Astrocyte of the spinal cord (primary cell): ENCODE measurements at regions not wholly inside any gene's neighbourhood (a gene's known extent, or its start where the extent isn't known, plus 50 kb on each side); places are given as distances from the start of the nearest gene placed in this dataset.

Experiments used
- DNase-seq: peaks from one replicate; pipeline ENCODE4 v3.0.0; 2011; ENCODE audit warnings: low read depth, low spot score
- H3K4me3 ChIP-seq: 2 replicates; pipeline ENCODE4 v1.5.1; 2011; ENCODE audit warnings: low read depth, mild to moderate bottlenecking, low read length, moderate library complexity
- in situ Hi-C: cut with HindIII; loops from 2 replicates; pipeline ENCODE4 v1.10.0; 2017; ENCODE audit warnings: low sequenced_read_pairs
- TF ChIP-seq, protein P1 (sequence below): IDR thresholded peaks from 2 replicates; pipeline ENCODE4 v1.5.1; 2012; ENCODE audit warnings: low read depth, mild to moderate bottlenecking, low read length, inconsistent platforms

GRCh38 chr20:43292222-43292621, 102.5 kb upstream of the PTPRT start:
- in situ Hi-C loops: no loop called here
- DNase-seq: no peak
- no peak overlapping the region for H3K4me3 ChIP-seq
- TF ChIP-seq, protein P1, sequence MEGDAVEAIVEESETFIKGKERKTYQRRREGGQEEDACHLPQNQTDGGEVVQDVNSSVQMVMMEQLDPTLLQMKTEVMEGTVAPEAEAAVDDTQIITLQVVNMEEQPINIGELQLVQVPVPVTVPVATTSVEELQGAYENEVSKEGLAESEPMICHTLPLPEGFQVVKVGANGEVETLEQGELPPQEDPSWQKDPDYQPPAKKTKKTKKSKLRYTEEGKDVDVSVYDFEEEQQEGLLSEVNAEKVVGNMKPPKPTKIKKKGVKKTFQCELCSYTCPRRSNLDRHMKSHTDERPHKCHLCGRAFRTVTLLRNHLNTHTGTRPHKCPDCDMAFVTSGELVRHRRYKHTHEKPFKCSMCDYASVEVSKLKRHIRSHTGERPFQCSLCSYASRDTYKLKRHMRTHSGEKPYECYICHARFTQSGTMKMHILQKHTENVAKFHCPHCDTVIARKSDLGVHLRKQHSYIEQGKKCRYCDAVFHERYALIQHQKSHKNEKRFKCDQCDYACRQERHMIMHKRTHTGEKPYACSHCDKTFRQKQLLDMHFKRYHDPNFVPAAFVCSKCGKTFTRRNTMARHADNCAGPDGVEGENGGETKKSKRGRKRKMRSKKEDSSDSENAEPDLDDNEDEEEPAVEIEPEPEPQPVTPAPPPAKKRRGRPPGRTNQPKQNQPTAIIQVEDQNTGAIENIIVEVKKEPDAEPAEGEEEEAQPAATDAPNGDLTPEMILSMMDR: no peak

- in situ Hi-C loops: no loop called here
- DNase-seq: no peak
- no peak overlapping the region for H3K4me3 ChIP-seq
- TF ChIP-seq, protein P1: no peak
Measured at GRCh38 chr20:43287637-43288036, 97.9 kb upstream of the PTPRT start.

DNA sequence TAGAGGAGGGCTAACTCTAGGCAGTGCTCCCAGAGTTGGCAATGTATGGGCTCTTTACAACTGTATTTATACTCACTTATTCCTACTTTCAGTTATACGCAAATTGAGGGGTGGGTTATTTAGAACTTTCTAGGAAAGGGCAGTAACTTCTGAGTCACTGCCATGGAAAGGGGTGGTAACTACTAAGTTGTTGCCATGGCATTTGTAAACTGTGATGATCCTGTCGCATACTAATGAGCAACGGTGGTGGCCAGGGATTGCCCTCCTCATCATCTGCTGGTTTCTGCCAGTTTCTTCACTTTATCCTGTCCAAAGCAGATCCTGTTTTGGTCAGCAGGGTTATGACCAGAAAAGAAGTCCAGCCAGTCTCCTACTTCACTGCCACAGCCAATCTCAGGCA, 95.5 kb upstream of the PTPRT start:
- in situ Hi-C loops: no loop called here
- DNase-seq: no peak
- TF ChIP-seq, protein P1: no peak
- H3K4me3 ChIP-seq: no peak overlapping the region

DNA sequence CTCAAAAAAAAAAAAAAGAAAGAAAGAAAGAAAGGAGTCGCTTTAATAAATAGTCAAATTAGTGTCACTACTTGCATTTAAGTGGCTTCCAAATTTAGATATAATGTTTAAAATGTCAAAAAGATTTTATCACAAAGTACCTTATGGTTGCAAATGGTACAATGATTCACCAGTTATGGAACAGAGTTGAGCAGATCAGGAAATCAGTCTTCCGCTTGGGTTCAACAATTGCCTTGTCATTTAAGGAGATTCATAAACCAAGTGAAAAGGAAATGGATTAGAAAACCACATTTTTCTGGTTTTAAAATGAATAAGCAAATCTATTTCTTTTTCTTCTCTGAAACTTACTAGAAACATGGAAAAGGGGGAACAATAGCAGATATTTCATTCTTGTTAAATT, 94.8 kb upstream of the PTPRT start:
- no peak for DNase-seq
- no peak overlapping the region for H3K4me3 ChIP-seq
- TF ChIP-seq, protein P1: no peak
- in situ Hi-C loops: no loop called here

DNA sequence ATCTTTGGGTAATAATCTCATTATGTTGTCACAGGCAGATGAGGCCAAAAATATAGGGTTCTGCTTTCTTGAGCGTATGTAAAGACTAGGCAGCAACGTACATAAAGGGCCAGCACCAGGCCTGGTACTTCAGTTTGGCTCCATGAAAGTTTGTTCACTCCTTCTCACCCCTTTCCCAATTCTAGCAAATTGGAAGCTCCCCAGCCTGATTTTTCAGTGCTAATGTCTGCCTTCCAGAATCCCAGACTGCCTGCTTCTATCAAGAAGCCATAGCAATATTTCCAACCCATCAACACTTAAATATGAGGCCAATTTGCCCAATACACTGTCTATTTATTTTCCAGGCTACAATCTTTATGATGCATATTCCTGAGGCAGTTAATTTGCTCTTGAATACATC, 93.4 kb upstream of the PTPRT start:
- DNase-seq: no peak
- in situ Hi-C loops: no loop called here
- no peak overlapping the region for H3K4me3 ChIP-seq
- TF ChIP-seq, protein P1: no peak

DNA sequence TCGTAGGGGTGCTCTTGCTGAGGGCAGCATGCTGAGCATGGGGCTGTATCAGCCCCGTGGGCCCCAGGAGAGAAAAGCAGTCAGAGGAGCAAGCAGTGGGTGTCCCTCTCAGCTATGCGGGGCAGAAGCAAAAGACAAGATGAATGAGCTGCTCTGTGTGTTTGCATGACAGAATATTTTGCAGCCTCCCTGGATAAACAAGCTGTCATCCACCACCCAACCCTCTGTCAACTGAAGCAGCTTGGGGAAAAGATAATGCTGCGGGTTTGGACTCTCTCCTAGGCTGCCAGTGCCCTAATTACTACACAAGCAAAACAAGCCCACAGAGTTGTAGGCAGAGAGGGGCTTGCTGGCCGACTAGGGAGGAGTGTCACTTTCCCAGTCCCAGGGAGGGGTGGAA, 82.3 kb upstream of the PTPRT start:
- TF ChIP-seq, protein P1: no peak
- no peak overlapping the region for H3K4me3 ChIP-seq
- in situ Hi-C loops: no loop called here
- DNase-seq: no peak

DNA sequence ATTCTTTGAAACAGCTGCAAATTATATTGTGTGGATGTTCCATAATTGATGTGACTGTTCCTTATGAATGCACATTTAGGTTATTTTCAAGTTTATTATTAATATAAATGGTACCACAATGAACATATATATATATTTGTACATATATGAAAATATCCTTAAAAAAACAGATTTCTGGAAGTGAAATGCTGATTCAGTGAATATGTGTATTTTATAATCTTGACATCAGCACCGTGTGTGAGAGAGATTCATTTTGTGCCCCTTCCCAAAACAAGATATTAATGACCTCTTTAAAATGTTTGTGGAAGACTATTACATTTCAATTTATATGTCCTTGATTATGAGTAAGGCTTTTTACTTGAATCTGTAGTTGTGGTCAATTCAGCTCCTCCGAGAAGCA, 75.7 kb upstream of the PTPRT start:
- in situ Hi-C loops: no loop called here
- DNase-seq: no peak
- TF ChIP-seq, protein P1: no peak
- H3K4me3 ChIP-seq: no peak overlapping the region
